WTC11 (cell line): ENCODE measurements at regions not wholly inside any gene's neighbourhood (a gene's known extent, or its start where the extent isn't known, plus 50 kb on each side); places are given as distances from the start of the nearest gene placed in this dataset.

Experiments
- ESRRA ChIP-seq: sonication (generic); formaldehyde crosslinking; IDR thresholded peaks from 2 replicates; pipeline ENCODE4 v1.8.1; 2022; ENCODE audit warnings: mild to moderate bottlenecking, missing genetic modification reagents, borderline replicate concordance
- MAX ChIP-seq: sonication (generic); formaldehyde crosslinking; IDR thresholded peaks from 2 replicates; pipeline ENCODE4 v1.8.0; 2022; ENCODE audit warnings: mild to moderate bottlenecking, missing genetic modification reagents
- OVOL2 ChIP-seq: fragments of 250-450 bp; sonication (Bioruptor Pico); IDR thresholded peaks from 2 replicates; pipeline ENCODE4 v1.9.0; 2021; ENCODE audit warnings: mild to moderate bottlenecking, borderline replicate concordance
- ZNF219 ChIP-seq: sonication (generic); formaldehyde crosslinking; IDR thresholded peaks from 2 replicates; pipeline ENCODE4 v1.8.0; 2023; ENCODE audit warnings: missing genetic modification reagents, mild to moderate bottlenecking, borderline replicate concordance

- TF ChIP-seq ESRRA (CRISPR knock-in tag) (no peak), ZNF219 (CRISPR knock-in tag) (no peak), MAX (CRISPR knock-in tag) (no peak), OVOL2 (no peak)
Observed at GRCh38 chrX:112555831-112556230, 123.9 kb downstream of the LHFPL1 start.
